ENCODE measurements at regions not wholly inside any gene's neighbourhood (a gene's known extent, or its start where the extent isn't known, plus 50 kb on each side); places are given as distances from the start of the nearest gene placed in this dataset.
"Not testable (repeated sequence)": the region's sequence is repeated elsewhere in the genome, so short reads cannot be mapped to it uniquely, and the experiment has no call there.

GRCh38 chr7:52565974-52566373, 469.5 kb upstream of the POM121L12 start:
- peak in 1 of 2 experiments; percentile 49 for DNase-seq

- DNase-seq, result no peak
Observed at GRCh38 chr7:52555805-52556204, 479.6 kb upstream of the POM121L12 start.

DNA sequence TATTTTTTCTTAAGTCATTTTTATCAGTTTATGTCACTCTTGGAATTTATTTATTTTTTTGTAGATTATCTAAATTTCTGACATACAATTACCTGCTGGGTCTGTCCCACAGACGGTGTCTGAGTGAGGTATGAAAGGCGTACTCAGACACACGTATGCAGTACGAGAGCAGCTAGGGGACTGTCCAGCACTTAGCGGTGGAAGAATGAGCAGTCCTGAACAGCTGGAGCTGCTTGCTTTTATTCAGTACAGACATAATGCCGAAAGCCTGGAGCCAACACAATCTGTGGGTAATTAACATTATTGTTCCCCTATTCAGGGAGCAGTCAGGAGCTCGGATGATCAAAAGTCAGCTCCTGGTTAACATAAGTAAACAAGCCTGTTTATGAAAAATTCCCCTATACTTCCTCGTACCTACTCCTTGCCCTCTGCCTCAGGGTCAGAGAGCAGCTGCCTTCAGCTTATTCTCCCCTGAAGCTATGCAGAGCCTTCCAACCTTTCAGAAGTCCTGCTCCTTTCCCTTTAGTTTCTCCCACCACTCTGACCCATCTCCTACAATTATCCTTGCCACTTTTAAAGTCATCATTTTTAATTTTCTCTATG, 488.0 kb upstream of the POM121L12 start:
- no peak for DNase-seq

- DNase-seq, result not testable (repeated sequence)
Observed at GRCh38 chr7:52541198-52541765, 494.2 kb upstream of the POM121L12 start.

DNA sequence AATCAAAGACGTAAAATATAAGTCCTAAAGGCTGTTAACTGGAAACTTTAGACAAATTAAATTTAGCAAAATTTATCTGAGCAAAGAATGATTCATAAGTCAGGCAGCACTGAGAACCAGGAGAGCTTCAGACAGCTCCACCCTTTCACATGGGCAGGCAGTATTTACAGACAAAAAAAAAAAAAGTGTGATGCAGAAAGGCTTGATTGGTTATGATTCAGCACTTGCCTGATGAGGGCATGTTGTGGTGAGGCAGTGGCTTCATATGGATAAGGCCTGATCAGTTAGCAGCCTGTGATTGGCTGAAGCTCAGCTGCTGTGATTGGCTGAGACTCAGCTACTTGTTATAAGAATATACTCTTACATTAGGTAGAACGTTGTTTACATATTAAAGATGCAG, 495.4 kb upstream of the POM121L12 start:
- DNase-seq, result no peak

GRCh38 chr7:52539414-52539813, 496.0 kb upstream of the POM121L12 start:
- DNase-seq, result no peak

DNA sequence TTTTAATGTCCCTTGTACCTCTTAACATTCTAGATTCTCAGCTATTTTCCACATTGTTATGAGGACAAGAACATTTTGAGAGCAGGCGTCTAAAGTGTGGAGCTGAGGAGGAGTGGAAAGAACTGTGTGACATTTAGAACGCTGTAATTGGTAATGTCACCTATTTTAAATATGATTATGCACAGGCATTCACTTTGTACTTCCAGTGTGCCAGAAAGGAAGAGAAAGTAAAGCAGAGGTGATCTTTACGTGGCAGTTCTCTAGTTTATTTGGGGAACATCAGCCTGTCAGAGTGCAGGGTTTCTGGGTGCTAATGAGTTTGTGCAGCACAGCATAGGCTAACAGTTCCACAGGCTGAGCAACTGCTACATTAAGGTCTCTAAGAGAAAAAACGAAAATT, 498.4 kb upstream of the POM121L12 start:
- DNase-seq, result no peak

DNA sequence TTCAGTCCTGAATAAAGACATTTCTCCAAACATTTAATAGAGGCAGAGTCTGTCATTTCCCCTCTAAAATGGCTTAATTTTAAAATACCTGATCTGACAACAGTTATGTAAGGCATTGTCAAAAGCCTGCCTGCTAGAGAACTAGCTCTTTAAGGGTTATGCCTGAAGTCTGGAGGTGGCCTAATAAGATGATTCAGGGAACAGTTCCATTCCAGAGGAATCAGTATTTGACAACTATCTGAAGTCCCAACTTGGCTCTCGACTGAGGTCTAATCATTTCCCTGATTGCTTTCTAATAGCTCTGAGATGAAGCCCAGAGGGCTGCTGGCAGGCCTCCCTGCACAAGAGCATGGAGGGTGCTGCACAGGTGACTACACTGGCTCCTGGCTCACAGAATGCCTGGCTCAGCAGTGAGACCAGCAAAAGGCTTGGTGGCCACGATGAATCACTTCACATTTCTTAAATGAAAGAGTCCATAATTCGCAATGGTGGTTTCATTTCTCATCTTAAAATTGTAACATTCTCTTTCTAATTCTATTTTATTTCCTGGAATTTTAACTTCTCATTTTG, 509.6 kb upstream of the POM121L12 start:
- DNase-seq, result no peak

GRCh38 chr7:52518869-52519268, 516.6 kb upstream of the POM121L12 start:
- DNase-seq, result no peak

GRCh38 chr7:52512656-52513055, 522.8 kb upstream of the POM121L12 start:
- no peak for DNase-seq

GRCh38 chr7:52507546-52508255, 527.7 kb upstream of the POM121L12 start:
- DNase-seq, result no peak

DNA sequence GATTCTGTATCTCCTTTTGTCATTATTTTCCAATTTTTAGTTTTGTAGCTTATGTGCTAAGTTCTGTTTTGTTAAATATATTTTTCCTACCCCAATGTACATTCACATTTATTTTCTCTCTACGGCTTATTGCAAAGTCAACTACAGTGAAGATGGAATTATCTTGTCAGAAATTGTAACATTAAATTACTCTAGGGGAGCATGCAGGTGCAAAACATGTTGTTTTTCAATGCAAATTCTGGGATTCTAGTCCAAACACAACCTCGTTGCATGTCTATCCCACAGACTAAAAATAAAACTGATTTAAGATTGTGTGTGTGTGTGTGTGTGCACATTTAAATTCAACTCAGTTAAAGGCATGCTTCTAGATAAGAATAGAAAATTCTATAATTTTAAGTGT, 529.1 kb upstream of the POM121L12 start:
- DNase-seq, result no peak

- DNase-seq, result no peak
Observed at GRCh38 chr7:52504561-52504960, 530.9 kb upstream of the POM121L12 start.

DNA sequence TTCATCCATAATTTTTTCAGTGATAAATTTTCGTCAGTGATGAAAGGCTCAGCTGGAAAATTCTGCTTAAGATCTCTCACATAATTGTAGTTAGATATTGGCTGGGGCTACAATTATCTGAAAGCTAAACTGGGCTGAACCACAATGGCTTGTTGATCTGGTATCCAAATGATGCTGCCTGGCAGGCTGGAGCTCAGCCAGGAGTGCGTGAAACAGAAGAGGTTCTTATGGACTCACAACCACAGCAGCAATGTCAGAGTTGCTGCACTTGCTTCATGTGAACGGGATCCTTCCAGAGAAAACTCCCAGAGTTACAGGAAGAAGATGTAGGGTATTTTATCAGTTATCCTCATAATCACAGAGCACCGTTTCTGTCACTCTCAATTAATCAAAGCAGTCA, 533.2 kb upstream of the POM121L12 start:
- DNase-seq, result no peak

GRCh38 chr7:52501696-52502095, 533.7 kb upstream of the POM121L12 start:
- no peak for DNase-seq

GRCh38 chr7:52500841-52501240, 534.6 kb upstream of the POM121L12 start:
- peak; percentile 46 to 64 for DNase-seq

- DNase-seq, result peak in 1 of 2 experiments; percentile 14
Observed at GRCh38 chr7:52498366-52498765, 537.1 kb upstream of the POM121L12 start.

DNA sequence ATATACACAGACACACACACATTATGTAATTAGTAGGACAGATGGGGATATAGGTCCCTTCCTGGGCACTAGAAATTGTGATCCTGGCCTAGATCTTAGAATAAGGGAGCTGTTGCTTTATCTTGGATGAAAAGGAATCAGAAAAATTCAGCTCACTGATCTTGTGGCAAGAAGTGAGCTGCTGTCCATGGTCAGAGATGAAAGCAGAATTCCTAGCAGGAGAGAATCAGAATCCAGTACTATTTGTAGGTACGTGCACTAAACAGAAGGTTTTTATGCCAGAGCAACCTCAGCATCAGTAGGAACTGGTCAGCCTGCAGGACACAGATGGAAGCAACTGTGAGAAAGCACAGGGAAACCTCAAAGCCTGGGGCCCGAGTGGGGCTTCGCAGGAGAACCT, 549.2 kb upstream of the POM121L12 start:
- no peak for DNase-seq

GRCh38 chr7:52482076-52482475, 553.4 kb upstream of the POM121L12 start:
- DNase-seq, result no peak

GRCh38 chr7:52481571-52481970, 553.9 kb upstream of the POM121L12 start:
- DNase-seq, result no peak

- no peak for DNase-seq
Observed at GRCh38 chr7:52479990-52480389, 555.4 kb upstream of the POM121L12 start.

DNA sequence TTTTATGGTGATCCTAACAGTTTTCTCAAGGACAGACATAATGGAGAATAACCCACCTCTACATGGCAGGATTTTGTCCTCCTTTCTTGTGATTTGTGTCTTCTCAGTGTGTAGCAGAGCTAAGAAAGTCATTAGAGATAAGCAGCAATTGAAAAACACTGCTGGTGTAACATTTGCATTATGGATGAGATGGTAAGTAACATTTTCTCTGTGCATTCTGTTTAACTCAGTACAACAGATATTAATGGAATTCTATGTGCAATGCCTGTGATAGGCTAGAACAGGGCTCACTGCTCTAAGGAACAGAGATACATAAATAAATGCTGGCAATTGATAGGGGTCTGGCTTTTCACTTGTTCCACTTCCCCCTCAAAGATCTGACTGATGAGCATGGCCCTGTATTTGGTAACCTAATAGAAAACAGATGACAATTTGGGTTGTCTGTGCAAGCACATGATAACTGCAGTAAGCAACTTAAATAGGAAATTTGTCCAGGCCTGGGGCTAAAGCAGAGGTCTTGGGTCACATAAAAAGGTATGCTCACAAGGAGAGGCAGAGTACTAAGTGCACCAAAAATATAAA, 560.3 kb upstream of the POM121L12 start:
- DNase-seq, result no peak

DNA sequence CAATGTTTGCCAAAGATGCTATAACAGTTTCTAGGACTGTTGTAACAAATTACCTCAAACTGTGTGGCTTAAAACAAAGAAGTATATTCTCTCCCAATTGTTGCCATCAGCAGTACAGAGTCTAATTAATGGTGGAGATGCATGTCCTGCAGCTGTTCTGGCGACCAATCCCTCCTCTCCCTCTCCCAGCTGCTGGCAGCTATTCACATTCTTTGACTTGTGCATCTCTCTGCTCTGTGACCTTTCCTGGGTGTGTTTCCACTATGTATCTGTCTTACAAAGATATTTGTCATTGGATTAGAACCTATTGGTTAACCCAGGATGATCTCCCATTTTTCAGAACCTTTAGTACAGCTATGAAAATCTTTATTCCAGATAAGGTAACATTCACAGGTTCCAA, 561.7 kb upstream of the POM121L12 start:
- peak in 1 of 2 experiments; percentile 13 for DNase-seq
